ENCODE measurements at regions not wholly inside any gene's neighbourhood (a gene's known extent, or its start where the extent isn't known, plus 50 kb on each side); places are given as distances from the start of the nearest gene placed in this dataset.

DNA sequence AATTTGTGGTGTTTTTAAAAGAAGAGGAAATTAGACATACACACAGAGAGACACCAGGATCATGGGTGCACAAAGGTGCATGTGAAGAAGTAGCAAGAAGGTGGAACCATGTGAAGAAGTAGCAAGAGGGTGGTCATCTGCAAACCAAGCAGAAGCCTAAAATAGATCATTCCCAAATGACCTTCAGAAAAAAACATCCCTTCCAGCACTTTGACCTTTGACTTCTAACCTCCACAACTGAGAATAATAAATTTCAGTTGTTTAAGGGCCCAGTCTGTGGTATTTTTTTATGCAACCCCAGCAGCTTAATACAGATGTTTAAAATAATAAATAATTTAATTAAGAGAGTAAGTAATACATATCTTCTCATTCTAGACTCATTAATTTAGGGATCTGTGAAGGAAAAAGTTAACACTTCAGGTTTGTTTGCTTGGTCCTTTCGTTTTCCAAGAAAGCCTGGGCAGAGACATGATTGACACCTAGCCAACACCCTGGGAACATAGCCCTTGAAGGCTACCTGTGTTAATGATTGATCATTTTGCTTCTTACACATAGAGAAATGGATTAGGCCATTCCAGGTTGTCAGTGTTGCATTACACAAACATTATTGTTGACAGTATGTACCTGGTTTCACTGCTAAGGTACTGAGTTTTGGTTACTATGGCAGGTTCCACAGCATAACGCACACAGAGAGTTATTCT is 1331.2 kb upstream of the GBE1 start:
- TF ChIP-seq, protein P1, sequence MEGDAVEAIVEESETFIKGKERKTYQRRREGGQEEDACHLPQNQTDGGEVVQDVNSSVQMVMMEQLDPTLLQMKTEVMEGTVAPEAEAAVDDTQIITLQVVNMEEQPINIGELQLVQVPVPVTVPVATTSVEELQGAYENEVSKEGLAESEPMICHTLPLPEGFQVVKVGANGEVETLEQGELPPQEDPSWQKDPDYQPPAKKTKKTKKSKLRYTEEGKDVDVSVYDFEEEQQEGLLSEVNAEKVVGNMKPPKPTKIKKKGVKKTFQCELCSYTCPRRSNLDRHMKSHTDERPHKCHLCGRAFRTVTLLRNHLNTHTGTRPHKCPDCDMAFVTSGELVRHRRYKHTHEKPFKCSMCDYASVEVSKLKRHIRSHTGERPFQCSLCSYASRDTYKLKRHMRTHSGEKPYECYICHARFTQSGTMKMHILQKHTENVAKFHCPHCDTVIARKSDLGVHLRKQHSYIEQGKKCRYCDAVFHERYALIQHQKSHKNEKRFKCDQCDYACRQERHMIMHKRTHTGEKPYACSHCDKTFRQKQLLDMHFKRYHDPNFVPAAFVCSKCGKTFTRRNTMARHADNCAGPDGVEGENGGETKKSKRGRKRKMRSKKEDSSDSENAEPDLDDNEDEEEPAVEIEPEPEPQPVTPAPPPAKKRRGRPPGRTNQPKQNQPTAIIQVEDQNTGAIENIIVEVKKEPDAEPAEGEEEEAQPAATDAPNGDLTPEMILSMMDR (IDR thresholded peaks at IDR 0.05): no peak
- TF ChIP-seq POLR2A (IDR thresholded peaks at IDR 0.05): no peak

Data from testis (tissue), 2 donors.